A549 (cell line): ENCODE measurements at regions not wholly inside any gene's neighbourhood (a gene's known extent, or its start where the extent isn't known, plus 50 kb on each side); places are given as distances from the start of the nearest gene placed in this dataset.

ENCODE experiments used
- ATAC-seq, 2 experiments: fragments of 200-7000 bp in 1 of 2; fragments of >200 bp in 1 of 2; cut with Nextera tagmentation in 1 of 2; cut with Tn5 transposase in 1 of 2; 3 replicates each; pipeline versions ENCODE4 v1.8.0 to v1.9.1; 2018 to 2020; ENCODE audit warnings: mild to moderate bottlenecking in 1 of 2, moderate library complexity in 1 of 2
- CTCF ChIA-PET: fragments of 300-600 bp; sonication (Branson Sonifier 250); formaldehyde crosslinking; extraction: SDS; loops from one replicate; lab custom pipeline; 2021; ENCODE audit warnings: antibody characterized with exemption, inconsistent platforms; lab: Yijun Ruan, JAX
- POLR2A ChIA-PET: fragments of 350-600 bp; formaldehyde crosslinking; extraction: SDS; loops from one replicate; lab custom pipeline; 2021; ENCODE audit warnings: antibody characterized with exemption, inconsistent platforms; lab: Yijun Ruan, JAX
- DNase-seq, 2 experiments: peaks; one replicate each; pipeline versions ENCODE4 v3.0.0 to v3.0.0-alpha.2; 2011 to 2016; ENCODE audit warnings: low read depth in 1 of 2, low spot score in 1 of 2
- FAIRE-seq: peaks from 2 replicates; lab custom pipeline; 2011; peaks lifted over from hg19 to GRCh38; lab: Jason Lieb, UNC
- H3K27ac ChIP-seq, 2 experiments: fragments of >200 bp; sonication (Bioruptor Twin); formaldehyde crosslinking; 3 replicates each; pipeline ENCODE4 v1.5.1; 2016 to 2017
- H3K4me1 ChIP-seq: fragments of >200 bp; sonication (Bioruptor Twin); formaldehyde crosslinking; 3 replicates; pipeline ENCODE4 v1.6.1; 2016
- H3K4me2 ChIP-seq: fragments of >200 bp; sonication (Bioruptor Twin); formaldehyde crosslinking; 3 replicates; pipeline ENCODE4 v1.6.1; 2016
- H3K4me3 ChIP-seq: fragments of >200 bp; sonication (Bioruptor Twin); formaldehyde crosslinking; 3 replicates; pipeline ENCODE4 v1.5.1; 2016
- H3K9me3 ChIP-seq: fragments of >200 bp; sonication (Bioruptor Twin); formaldehyde crosslinking; 3 replicates; pipeline ENCODE4 v1.6.1; 2016
- BHLHE40 ChIP-seq: IDR thresholded peaks from 2 replicates; pipeline ENCODE4 v1.6.1; 2012; ENCODE audit warnings: low read depth, low read length, inconsistent platforms
- CBX2 ChIP-seq: fragments of 200-600 bp; sonication (generic); IDR thresholded peaks from 2 replicates; pipeline ENCODE4 v1.6.1; 2016; ENCODE audit warnings: low read depth, mild to moderate bottlenecking, borderline replicate concordance
- CBX8 ChIP-seq: fragments of 200-600 bp; sonication (generic); IDR thresholded peaks from 2 replicates; pipeline ENCODE4 v1.6.1; 2016
- EHF ChIP-seq: fragments of 250-450 bp; sonication (Bioruptor Pico); IDR thresholded peaks from 2 replicates; pipeline ENCODE4 v1.5.0; 2020; ENCODE audit warnings: mild to moderate bottlenecking
- EHMT2 ChIP-seq: fragments of 200-600 bp; sonication (generic); IDR thresholded peaks from 2 replicates; pipeline ENCODE4 v1.6.1; 2016; ENCODE audit warnings: antibody characterized with exemption, low read depth, mild to moderate bottlenecking, moderate library complexity
- ELK1 ChIP-seq: fragments of 150-350 bp; IDR thresholded peaks from 2 replicates; pipeline ENCODE4 v1.6.1; 2014; ENCODE audit warnings: low read depth, mild to moderate bottlenecking, low read length
- FOSB ChIP-seq: fragments of 250-450 bp; sonication (Bioruptor Pico); IDR thresholded peaks from 2 replicates; pipeline ENCODE4 v1.5.0; 2020; ENCODE audit warnings: mild to moderate bottlenecking, moderate library complexity
- HMGXB4 ChIP-seq: fragments of 250-450 bp; sonication (Bioruptor Pico); IDR thresholded peaks from 2 replicates; pipeline ENCODE4 v1.5.0; 2021; ENCODE audit warnings: mild to moderate bottlenecking, moderate library complexity, borderline replicate concordance
- HOXA7 ChIP-seq: fragments of 250-450 bp; sonication (Bioruptor Pico); IDR thresholded peaks from 2 replicates; pipeline ENCODE4 v1.5.0; 2020; ENCODE audit warnings: mild to moderate bottlenecking, moderate library complexity
- KDM5A ChIP-seq: fragments of 200-600 bp; sonication (generic); IDR thresholded peaks from 2 replicates; pipeline ENCODE4 v1.6.1; 2016; ENCODE audit warnings: antibody characterized with exemption, mild to moderate bottlenecking
- MAFK ChIP-seq: fragments of 450-650 bp; IDR thresholded peaks from 2 replicates; pipeline ENCODE4 v1.6.1; 2014; ENCODE audit not compliant: partially characterized antibody
- MYC ChIP-seq: IDR thresholded peaks from 2 replicates; pipeline ENCODE4 v1.6.1; 2012; ENCODE audit warnings: mild to moderate bottlenecking, inconsistent platforms, low read length, improper control_type of control experiment, borderline replicate concordance
- NR3C1 ChIP-seq: fragments of >200 bp; sonication (Bioruptor Twin); formaldehyde crosslinking; IDR thresholded peaks from 3 replicates; pipeline ENCODE4 v1.6.1; 2017
- PBX3 ChIP-seq: IDR thresholded peaks from 2 replicates; pipeline ENCODE4 v1.6.1; 2012
- PHF8 ChIP-seq: fragments of 200-600 bp; sonication (generic); IDR thresholded peaks from 2 replicates; pipeline ENCODE4 v1.6.1; 2016; ENCODE audit warnings: low read depth, mild to moderate bottlenecking, antibody characterized with exemption, moderate library complexity, borderline replicate concordance
- POLR2A ChIP-seq: IDR thresholded peaks from 2 replicates; pipeline ENCODE4 v1.6.1; 2012; ENCODE audit warnings: mild to moderate bottlenecking, low read length
- TP53 ChIP-seq: fragments of 250-450 bp; sonication (Bioruptor Pico); IDR thresholded peaks from 2 replicates; pipeline ENCODE4 v1.5.0; 2021; ENCODE audit warnings: mild to moderate bottlenecking, moderate library complexity
- ZC3H11A ChIP-seq: fragments of 450-650 bp; IDR thresholded peaks from 2 replicates; pipeline ENCODE4 v1.6.1; 2014; ENCODE audit warnings: antibody characterized with exemption, mild to moderate bottlenecking
- WGBS: methylation state at CpG from one replicate; pipeline ENCODE4 v1.1.6; 2017; ENCODE audit errors: missing lambda C conversion rate; 5-methylcytosine and 5-hydroxymethylcytosine counted together
- TF ChIP-seq, protein P1 (sequence below): IDR thresholded peaks from 2 replicates; pipeline ENCODE4 v1.6.1; 2012
- TF ChIP-seq, protein P2 (sequence below): fragments of >200 bp; sonication (Bioruptor Twin); formaldehyde crosslinking; IDR thresholded peaks from 3 replicates; pipeline ENCODE4 v1.5.1; 2016
- TF ChIP-seq, protein P3 (sequence below): fragments of 450-650 bp; IDR thresholded peaks from 2 replicates; pipeline ENCODE4 v1.6.1; 2014; ENCODE audit warnings: antibody characterized with exemption
- TF ChIP-seq, protein P4 (sequence below): IDR thresholded peaks from 2 replicates; pipeline ENCODE4 v1.6.1; 2012; ENCODE audit warnings: low read depth, borderline replicate concordance

DNA sequence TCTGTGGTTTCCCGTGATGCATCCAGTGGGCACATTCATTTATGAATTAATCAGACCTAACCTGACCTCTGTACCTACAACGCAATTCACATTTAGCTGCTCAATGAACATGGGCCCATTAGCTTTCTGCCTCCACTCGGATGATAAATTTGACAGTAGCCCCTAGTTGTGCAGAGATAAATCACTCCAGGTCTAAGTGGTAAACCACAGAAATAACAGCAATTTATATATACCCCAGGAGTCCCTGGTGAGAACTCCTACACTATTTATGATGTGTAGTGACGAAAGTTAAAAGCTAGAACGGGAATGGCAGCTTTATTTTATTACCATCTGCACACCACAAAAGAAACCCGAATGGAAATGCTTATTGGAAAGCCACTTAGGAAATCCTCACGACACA, 371.5 kb downstream of the HAPSTR1 start:
- Histone ChIP-seq H3K9me3 (no peaks in the 10 kb centered on the region), H3K27ac (no peak overlapping the region), H3K4me1 (no peaks in the 10 kb centered on the region), H3K4me3 (no peak overlapping the region), H3K4me2 (no peak overlapping the region)
- ChIA-PET POLR2A (no interaction called here), CTCF (no interaction called here)
- no peak for DNase-seq
- WGBS: 2% methylated on average over 7 of the region's 7 CpGs
- FAIRE-seq: no peak
- no peak for ATAC-seq
- TF ChIP-seq ELK1 (no peak), EHF (CRISPR knock-in tag) (no peak), ZC3H11A (no peak), BHLHE40 (no peak)
- TF ChIP-seq, protein P1, sequence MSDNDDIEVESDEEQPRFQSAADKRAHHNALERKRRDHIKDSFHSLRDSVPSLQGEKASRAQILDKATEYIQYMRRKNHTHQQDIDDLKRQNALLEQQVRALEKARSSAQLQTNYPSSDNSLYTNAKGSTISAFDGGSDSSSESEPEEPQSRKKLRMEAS: no peak

GRCh38 chr16:9463461-9463860, 372.0 kb downstream of the HAPSTR1 start:
- FAIRE-seq (no peak), ATAC-seq (no peak), DNase-seq (no peak)
- ChIA-PET POLR2A (no interaction called here), CTCF (no interaction called here)
- H3K4me3 ChIP-seq: no peak overlapping the region
- TF ChIP-seq, protein P1: no peak
- no peak for TF ChIP-seq CBX8
- TF ChIP-seq BHLHE40: no peak
- TF ChIP-seq TP53: no peak
- TF ChIP-seq PHF8: no peak
- TF ChIP-seq ZC3H11A: no peak
- TF ChIP-seq POLR2A: no peak
- TF ChIP-seq, protein P2, sequence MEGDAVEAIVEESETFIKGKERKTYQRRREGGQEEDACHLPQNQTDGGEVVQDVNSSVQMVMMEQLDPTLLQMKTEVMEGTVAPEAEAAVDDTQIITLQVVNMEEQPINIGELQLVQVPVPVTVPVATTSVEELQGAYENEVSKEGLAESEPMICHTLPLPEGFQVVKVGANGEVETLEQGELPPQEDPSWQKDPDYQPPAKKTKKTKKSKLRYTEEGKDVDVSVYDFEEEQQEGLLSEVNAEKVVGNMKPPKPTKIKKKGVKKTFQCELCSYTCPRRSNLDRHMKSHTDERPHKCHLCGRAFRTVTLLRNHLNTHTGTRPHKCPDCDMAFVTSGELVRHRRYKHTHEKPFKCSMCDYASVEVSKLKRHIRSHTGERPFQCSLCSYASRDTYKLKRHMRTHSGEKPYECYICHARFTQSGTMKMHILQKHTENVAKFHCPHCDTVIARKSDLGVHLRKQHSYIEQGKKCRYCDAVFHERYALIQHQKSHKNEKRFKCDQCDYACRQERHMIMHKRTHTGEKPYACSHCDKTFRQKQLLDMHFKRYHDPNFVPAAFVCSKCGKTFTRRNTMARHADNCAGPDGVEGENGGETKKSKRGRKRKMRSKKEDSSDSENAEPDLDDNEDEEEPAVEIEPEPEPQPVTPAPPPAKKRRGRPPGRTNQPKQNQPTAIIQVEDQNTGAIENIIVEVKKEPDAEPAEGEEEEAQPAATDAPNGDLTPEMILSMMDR: no peak
- TF ChIP-seq EHF (CRISPR knock-in tag): no peak
- 5% methylated on average over 3 of the region's 3 CpGs for WGBS
- no peak overlapping the region for H3K4me2 ChIP-seq
- H3K9me3 ChIP-seq: no peaks in the 10 kb centered on the region
- H3K4me1 ChIP-seq: no peaks in the 10 kb centered on the region
- no peak overlapping the region for H3K27ac ChIP-seq

GRCh38 chr16:9465161-9465560, 373.7 kb downstream of the HAPSTR1 start:
- H3K4me2 ChIP-seq: no peak overlapping the region
- H3K4me3 ChIP-seq: no peak overlapping the region
- DNase-seq: no peak
- TF ChIP-seq HOXA7 (CRISPR knock-in tag): no peak
- TF ChIP-seq EHMT2: no peak
- TF ChIP-seq CBX2: no peak
- TF ChIP-seq, protein P1: no peak
- no peak for TF ChIP-seq EHF (CRISPR knock-in tag)
- TF ChIP-seq PHF8: no peak
- TF ChIP-seq MAFK: no peak
- TF ChIP-seq, protein P3, sequence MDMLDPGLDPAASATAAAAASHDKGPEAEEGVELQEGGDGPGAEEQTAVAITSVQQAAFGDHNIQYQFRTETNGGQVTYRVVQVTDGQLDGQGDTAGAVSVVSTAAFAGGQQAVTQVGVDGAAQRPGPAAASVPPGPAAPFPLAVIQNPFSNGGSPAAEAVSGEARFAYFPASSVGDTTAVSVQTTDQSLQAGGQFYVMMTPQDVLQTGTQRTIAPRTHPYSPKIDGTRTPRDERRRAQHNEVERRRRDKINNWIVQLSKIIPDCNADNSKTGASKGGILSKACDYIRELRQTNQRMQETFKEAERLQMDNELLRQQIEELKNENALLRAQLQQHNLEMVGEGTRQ: no peak
- no peak for TF ChIP-seq NR3C1
- TF ChIP-seq, protein P4, sequence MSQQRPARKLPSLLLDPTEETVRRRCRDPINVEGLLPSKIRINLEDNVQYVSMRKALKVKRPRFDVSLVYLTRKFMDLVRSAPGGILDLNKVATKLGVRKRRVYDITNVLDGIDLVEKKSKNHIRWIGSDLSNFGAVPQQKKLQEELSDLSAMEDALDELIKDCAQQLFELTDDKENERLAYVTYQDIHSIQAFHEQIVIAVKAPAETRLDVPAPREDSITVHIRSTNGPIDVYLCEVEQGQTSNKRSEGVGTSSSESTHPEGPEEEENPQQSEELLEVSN: no peak
- no peak for TF ChIP-seq HMGXB4 (CRISPR knock-in tag)
- TF ChIP-seq MYC: no peak
- no peak for TF ChIP-seq PBX3
- no peak for TF ChIP-seq KDM5A
- TF ChIP-seq FOSB: no peak
- TF ChIP-seq, all 56 proteins: peak for 0
- Histone ChIP-seq H3K27ac (no peak overlapping the region), H3K4me1 (peaks cover 5% of the 10 kb centered on the region; the same call in 1 of the 3 replicates), H3K9me3 (no peaks in the 10 kb centered on the region)
- WGBS: 5% methylated on average over 4 of the region's 4 CpGs
- ChIA-PET POLR2A (no interaction called here), CTCF (interaction anchor here (0.7 to 1.4 kb wide), 2 partner anchors 10 to 11 kb away, joined by 3 to 6 read pairs; no protein-coding TSS in a partner anchor)
- FAIRE-seq: no peak
- no peak for ATAC-seq
